ENCODE measurements at regions not wholly inside any gene's neighbourhood (a gene's known extent, or its start where the extent isn't known, plus 50 kb on each side); places are given as distances from the start of the nearest gene placed in this dataset.

DNA sequence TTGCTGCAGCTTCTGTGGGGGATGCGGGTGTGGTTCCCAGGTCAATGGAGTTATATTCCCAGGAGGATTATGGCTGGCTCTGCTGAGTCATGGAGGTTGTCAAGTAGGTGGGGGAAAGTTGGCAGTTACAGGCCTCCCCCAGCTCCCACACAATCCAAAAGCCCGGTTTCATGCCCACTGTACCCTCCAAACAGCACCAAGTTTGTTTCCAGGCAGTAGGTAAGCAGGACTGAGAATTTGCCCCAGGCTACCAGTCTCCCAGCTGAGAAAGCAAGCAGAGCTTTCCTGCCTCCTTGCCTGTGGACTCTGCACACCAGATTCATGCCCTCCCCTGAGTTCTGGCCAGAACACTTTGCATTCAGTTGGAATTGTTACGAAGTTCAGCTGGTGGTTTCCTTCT lies 578.2 kb downstream of the MEI4 start:
- no peaks in the 10 kb centered on the region for H3K27me3 Mint-ChIP-seq (ENCODE audit: insufficient read depth, low read depth, poor library complexity)
- H3K4me1 Mint-ChIP-seq: no peaks in the 10 kb centered on the region
- DNase-seq (ENCODE audit: low spot score) (no peak), ATAC-seq (no peak)
- peaks cover 8% of the 10 kb centered on the region; the same call in 1 of the 3 replicates for H3K9me3 Mint-ChIP-seq
- H3F3A ChIP-seq (replicated peaks; ENCODE audit: low read depth): no peaks in the 10 kb centered on the region
- no peaks in the 10 kb centered on the region for H3K9me2 ChIP-seq (ENCODE audit: insufficient read depth)
- H3K4me3 Mint-ChIP-seq: no peak overlapping the region
- H3K27ac ChIP-seq (ENCODE audit: low read depth): no peak overlapping the region
- TF ChIP-seq, protein P1, sequence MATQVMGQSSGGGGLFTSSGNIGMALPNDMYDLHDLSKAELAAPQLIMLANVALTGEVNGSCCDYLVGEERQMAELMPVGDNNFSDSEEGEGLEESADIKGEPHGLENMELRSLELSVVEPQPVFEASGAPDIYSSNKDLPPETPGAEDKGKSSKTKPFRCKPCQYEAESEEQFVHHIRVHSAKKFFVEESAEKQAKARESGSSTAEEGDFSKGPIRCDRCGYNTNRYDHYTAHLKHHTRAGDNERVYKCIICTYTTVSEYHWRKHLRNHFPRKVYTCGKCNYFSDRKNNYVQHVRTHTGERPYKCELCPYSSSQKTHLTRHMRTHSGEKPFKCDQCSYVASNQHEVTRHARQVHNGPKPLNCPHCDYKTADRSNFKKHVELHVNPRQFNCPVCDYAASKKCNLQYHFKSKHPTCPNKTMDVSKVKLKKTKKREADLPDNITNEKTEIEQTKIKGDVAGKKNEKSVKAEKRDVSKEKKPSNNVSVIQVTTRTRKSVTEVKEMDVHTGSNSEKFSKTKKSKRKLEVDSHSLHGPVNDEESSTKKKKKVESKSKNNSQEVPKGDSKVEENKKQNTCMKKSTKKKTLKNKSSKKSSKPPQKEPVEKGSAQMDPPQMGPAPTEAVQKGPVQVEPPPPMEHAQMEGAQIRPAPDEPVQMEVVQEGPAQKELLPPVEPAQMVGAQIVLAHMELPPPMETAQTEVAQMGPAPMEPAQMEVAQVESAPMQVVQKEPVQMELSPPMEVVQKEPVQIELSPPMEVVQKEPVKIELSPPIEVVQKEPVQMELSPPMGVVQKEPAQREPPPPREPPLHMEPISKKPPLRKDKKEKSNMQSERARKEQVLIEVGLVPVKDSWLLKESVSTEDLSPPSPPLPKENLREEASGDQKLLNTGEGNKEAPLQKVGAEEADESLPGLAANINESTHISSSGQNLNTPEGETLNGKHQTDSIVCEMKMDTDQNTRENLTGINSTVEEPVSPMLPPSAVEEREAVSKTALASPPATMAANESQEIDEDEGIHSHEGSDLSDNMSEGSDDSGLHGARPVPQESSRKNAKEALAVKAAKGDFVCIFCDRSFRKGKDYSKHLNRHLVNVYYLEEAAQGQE (IDR thresholded peaks at IDR 0.05; ENCODE audit: unreplicated experiment): no peak
- TF ChIP-seq, protein P2, sequence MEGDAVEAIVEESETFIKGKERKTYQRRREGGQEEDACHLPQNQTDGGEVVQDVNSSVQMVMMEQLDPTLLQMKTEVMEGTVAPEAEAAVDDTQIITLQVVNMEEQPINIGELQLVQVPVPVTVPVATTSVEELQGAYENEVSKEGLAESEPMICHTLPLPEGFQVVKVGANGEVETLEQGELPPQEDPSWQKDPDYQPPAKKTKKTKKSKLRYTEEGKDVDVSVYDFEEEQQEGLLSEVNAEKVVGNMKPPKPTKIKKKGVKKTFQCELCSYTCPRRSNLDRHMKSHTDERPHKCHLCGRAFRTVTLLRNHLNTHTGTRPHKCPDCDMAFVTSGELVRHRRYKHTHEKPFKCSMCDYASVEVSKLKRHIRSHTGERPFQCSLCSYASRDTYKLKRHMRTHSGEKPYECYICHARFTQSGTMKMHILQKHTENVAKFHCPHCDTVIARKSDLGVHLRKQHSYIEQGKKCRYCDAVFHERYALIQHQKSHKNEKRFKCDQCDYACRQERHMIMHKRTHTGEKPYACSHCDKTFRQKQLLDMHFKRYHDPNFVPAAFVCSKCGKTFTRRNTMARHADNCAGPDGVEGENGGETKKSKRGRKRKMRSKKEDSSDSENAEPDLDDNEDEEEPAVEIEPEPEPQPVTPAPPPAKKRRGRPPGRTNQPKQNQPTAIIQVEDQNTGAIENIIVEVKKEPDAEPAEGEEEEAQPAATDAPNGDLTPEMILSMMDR (conservative IDR thresholded peaks at IDR 0.05; ENCODE audit: low read depth in 2 of 2): no peak
- TF ChIP-seq EZH2 (IDR thresholded peaks at IDR 0.05; ENCODE audit: low read depth, unreplicated experiment) (no peak), STAT1 (IDR thresholded peaks at IDR 0.05; ENCODE audit: unreplicated experiment) (no peak), ETS1 (IDR thresholded peaks at IDR 0.05) (no peak), ZNF462 (CRISPR knock-in tag; IDR thresholded peaks at IDR 0.05) (no peak), ZNF114 (CRISPR knock-in tag; IDR thresholded peaks at IDR 0.05) (no peak), JUNB (IDR thresholded peaks at IDR 0.05; ENCODE audit: unreplicated experiment) (no peak), ZNF331 (CRISPR knock-in tag; IDR thresholded peaks at IDR 0.05; ENCODE audit: low read depth) (no peak), EZH2phosphoT487 (IDR thresholded peaks at IDR 0.05; ENCODE audit: unreplicated experiment) (no peak), NANOG (IDR thresholded peaks at IDR 0.05; ENCODE audit: borderline replicate concordance) (no peak), CREB1 (CRISPR knock-in tag; IDR thresholded peaks at IDR 0.05; ENCODE audit: low read depth) (no peak), POLR2AphosphoS5 (IDR thresholded peaks at IDR 0.05; ENCODE audit: low read depth) (no peak)
- no peaks in the 10 kb centered on the region for H4K20me1 ChIP-seq (replicated peaks; ENCODE audit: insufficient read depth)
- no peaks in the 10 kb centered on the region for H3K36me3 ChIP-seq (ENCODE audit: insufficient read depth)
- no peak overlapping the region for H3K4me2 ChIP-seq
- no peak overlapping the region for H3K27ac Mint-ChIP-seq
- H3K4me3 ChIP-seq: no peak overlapping the region
- H2AFZ ChIP-seq: no peak overlapping the region
- H3K36me3 Mint-ChIP-seq (ENCODE audit: low read depth): no peaks in the 10 kb centered on the region
- H3K4me1 ChIP-seq (ENCODE audit: insufficient read depth): no peaks in the 10 kb centered on the region
- H3K79me2 ChIP-seq (replicated peaks; ENCODE audit: insufficient read depth): no peaks in the 10 kb centered on the region
- H3K27me3 ChIP-seq (ENCODE audit: insufficient read depth): no peaks in the 10 kb centered on the region

Data from GM23338 (cell line).